ENCODE measurements at regions not wholly inside any gene's neighbourhood (a gene's known extent, or its start where the extent isn't known, plus 50 kb on each side); places are given as distances from the start of the nearest gene placed in this dataset.
A peak's percentile ranks its signal among the peaks of the same experiment; 100 is the strongest.

GRCh38 chr10:94218493-94219183, 144.1 kb downstream of the NOC3L start:
- TF ChIP-seq CTCF (conservative IDR thresholded peaks at IDR 0.05; ENCODE audit: low read depth, low read length) = no peak
- no peak for DNase-seq (ENCODE audit: low read depth)
- no peak overlapping the region for H3K4me3 ChIP-seq (ENCODE audit: low read depth, low read length)

- DNase-seq (ENCODE audit: low read depth) = no peak
- H3K4me3 ChIP-seq (ENCODE audit: low read depth, low read length) = no peak overlapping the region
- TF ChIP-seq CTCF (conservative IDR thresholded peaks at IDR 0.05; ENCODE audit: low read depth, low read length) = no peak
These were observed 142.9 kb downstream of the NOC3L start for GRCh38 chr10:94219829-94220228.

DNA sequence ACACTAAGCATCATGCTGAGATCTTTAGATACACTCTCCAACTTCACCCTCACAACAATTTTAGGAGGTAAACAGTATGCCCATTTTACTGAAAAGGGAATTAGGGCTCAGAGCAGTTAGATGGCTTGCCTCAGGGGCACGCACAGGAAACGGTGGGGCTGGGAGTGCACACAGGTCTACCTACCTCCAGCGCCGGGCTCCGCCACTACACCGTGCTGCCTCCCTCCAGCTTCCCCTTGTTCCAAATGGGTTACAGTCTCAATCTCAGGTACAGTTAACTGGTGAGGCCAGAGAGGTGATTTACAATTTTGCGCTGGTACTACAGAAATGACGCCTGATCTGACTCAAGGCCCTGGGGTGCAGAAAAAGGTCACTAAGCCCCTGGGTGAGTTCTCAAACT, 142.0 kb downstream of the NOC3L start:
- no peak for TF ChIP-seq CTCF (conservative IDR thresholded peaks at IDR 0.05; ENCODE audit: low read depth, low read length)
- no peak for DNase-seq (ENCODE audit: low read depth)
- H3K4me3 ChIP-seq (ENCODE audit: low read depth, low read length) = no peak overlapping the region

GRCh38 chr10:94223702-94224370, 138.9 kb downstream of the NOC3L start:
- TF ChIP-seq CTCF (conservative IDR thresholded peaks at IDR 0.05; ENCODE audit: low read depth, low read length) = no peak
- DNase-seq (ENCODE audit: low read depth) = no peak
- H3K4me3 ChIP-seq (ENCODE audit: low read depth, low read length) = no peak overlapping the region

DNA sequence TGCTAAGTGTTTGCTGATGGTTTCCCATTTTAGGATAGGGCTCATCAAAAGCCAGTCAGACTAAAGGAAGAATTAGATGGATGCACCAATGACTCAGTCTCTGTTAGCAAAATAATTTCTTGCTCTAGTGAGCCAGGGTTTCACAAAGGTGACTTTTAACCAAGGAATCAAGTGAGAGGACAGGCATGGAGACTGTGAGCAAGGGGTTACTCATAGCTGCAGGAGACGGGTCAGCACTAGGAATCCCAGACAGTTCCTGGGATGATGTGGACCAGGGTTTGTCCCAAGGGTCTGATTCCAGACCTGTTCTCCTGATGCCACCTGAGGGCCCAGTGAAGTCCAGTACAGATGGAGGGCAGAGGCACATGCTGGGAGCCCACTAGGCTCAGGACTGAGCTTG, 138.1 kb downstream of the NOC3L start:
- H3K4me3 ChIP-seq (ENCODE audit: low read depth, low read length) = no peak overlapping the region
- no peak for TF ChIP-seq CTCF (conservative IDR thresholded peaks at IDR 0.05; ENCODE audit: low read depth, low read length)
- DNase-seq (ENCODE audit: low read depth) = peak; percentile 62

- TF ChIP-seq CTCF (conservative IDR thresholded peaks at IDR 0.05; ENCODE audit: low read depth, low read length) = peak; percentile 41
- DNase-seq (ENCODE audit: low read depth) = no peak
- no peak overlapping the region for H3K4me3 ChIP-seq (ENCODE audit: low read depth, low read length)
These were observed 137.2 kb downstream of the NOC3L start for GRCh38 chr10:94225589-94225988.
